Endothelial cell of umbilical vein (primary cell): ENCODE measurements at regions not wholly inside any gene's neighbourhood (a gene's known extent, or its start where the extent isn't known, plus 50 kb on each side); places are given as distances from the start of the nearest gene placed in this dataset. TPM values are rescaled to one million over a fixed set of nuclear protein-coding genes. Genes with fewer than 3 reads are reported as not detected.
A peak's percentile ranks its signal among the peaks of the same experiment; 100 is the strongest.

Source experiments
- microRNA counts: library from miRNA; unstranded; fragments of <30 nt; microRNA quantifications from one replicate; lab custom pipeline; 2016
- microRNA-seq: library from miRNA; unstranded; fragments of <30 nt; microRNA quantifications from one replicate; pipeline ENCODE4 v1.2.0, GENCODE V29; 2021; ENCODE audit warnings: borderline number of aligned reads, borderline replicate concordance
- small RNA-seq: library from RNA; depleted of rRNA; stranded (forward); fragments of <200 nt; gene quantifications from one replicate; pipeline ENCODE3, GENCODE V24; 2012; ENCODE audit warnings: low replicate concordance, low read depth; ENCODE audit not compliant: insufficient read depth, insufficient read length

MicroRNAs in the stretch of these regions (microRNA counts, 767-probe panel; counts per million panel counts)
- microRNA hsa-miR-1302 (lab: Ali Mortazavi, UCI) = 723 counts per million, percentile 96 among the panel's probes with 10 or more counts

Small RNA genes lying in the stretch of these regions (microRNA-seq; reads per million reads assigned to microRNA genes)
- gene MIR6859-1 (not detected), gene MIR6859-2 (not detected)

Small RNA genes lying in the stretch of these regions (small RNA-seq; reads per million reads assigned to genes)
- not detected for gene AL627309.7
- not detected for gene MIR6859-1
- not detected for gene MIR6859-2
- not detected for gene RNU6-1100P
